C4-2B (cell line): ENCODE measurements at regions not wholly inside any gene's neighbourhood (a gene's known extent, or its start where the extent isn't known, plus 50 kb on each side); places are given as distances from the start of the nearest gene placed in this dataset.

Experiments
- ZFX ChIP-seq: fragments of 450-650 bp; IDR thresholded peaks from 2 replicates; pipeline ENCODE4 v1.6.1; 2017
- TF ChIP-seq, protein P1 (sequence below): fragments of 450-650 bp; conservative IDR thresholded peaks from 2 replicates; pipeline ENCODE4 v1.5.1; 2017; ENCODE audit warnings: mild to moderate bottlenecking

DNA sequence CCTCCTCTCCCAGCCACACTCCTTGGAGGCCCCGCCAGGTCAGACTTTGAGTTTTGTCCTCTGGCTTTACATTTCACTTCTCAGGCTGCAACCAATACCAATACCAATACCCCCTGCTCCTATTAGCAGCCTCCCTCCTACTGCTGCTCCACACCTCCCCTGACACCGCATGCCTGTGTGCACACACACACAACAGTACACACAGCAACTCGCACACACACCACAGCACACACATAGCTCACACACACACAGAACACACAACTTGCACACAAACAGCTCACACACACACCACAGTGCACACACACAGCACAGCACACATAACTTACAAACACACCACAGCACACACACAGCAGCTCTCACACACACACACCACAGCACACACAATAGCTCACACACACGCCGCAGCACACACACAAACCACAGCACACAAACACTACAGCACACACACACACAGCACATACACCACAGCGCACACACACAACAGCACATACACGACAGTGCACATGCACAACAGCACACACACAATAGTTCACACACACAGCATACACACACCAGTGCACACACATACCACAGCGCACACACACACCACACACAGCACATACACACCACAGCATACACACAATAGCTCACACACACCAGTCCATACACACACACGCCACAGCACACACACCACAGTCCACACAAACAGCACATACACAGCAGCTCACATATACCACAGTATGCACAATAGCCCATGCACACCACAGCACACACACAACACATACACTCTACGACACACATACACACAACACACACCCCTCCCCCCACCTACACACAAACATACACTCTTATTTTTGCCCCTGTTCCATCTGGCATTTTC is 204.7 kb downstream of the UACA start:
- TF ChIP-seq, protein P1, sequence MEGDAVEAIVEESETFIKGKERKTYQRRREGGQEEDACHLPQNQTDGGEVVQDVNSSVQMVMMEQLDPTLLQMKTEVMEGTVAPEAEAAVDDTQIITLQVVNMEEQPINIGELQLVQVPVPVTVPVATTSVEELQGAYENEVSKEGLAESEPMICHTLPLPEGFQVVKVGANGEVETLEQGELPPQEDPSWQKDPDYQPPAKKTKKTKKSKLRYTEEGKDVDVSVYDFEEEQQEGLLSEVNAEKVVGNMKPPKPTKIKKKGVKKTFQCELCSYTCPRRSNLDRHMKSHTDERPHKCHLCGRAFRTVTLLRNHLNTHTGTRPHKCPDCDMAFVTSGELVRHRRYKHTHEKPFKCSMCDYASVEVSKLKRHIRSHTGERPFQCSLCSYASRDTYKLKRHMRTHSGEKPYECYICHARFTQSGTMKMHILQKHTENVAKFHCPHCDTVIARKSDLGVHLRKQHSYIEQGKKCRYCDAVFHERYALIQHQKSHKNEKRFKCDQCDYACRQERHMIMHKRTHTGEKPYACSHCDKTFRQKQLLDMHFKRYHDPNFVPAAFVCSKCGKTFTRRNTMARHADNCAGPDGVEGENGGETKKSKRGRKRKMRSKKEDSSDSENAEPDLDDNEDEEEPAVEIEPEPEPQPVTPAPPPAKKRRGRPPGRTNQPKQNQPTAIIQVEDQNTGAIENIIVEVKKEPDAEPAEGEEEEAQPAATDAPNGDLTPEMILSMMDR: no peak
- no peak for TF ChIP-seq ZFX
